MM.1S (cell line): ENCODE measurements at regions not wholly inside any gene's neighbourhood (a gene's known extent, or its start where the extent isn't known, plus 50 kb on each side); places are given as distances from the start of the nearest gene placed in this dataset.
"Not testable (repeated sequence)": the region's sequence is repeated elsewhere in the genome, so short reads cannot be mapped to it uniquely, and the experiment has no call there.

Experiments
- DNase-seq: peaks from one replicate; pipeline ENCODE4 v3.0.0-alpha.2; 2015
- H2AFZ ChIP-seq: fragments of 300-600 bp; sonication (generic); 2 replicates; pipeline ENCODE4 v1.6.0; 2016; ENCODE audit warnings: antibody characterized with exemption, low read length
- H3F3A ChIP-seq: fragments of 300-600 bp; sonication (generic); 2 replicates; pipeline ENCODE4 v1.6.1; 2016; ENCODE audit warnings: mild to moderate bottlenecking, antibody characterized with exemption, low read length, moderate library complexity, mixed read lengths; ENCODE audit not compliant: insufficient read depth
- H3K27ac ChIP-seq: fragments of 300-600 bp; sonication (generic); 2 replicates; pipeline ENCODE4 v1.5.1; 2016; ENCODE audit warnings: mild to moderate bottlenecking, low read length
- H3K27me3 ChIP-seq: fragments of 300-600 bp; sonication (generic); replicated peaks from 2 replicates; pipeline ENCODE4 v1.6.0; 2016; ENCODE audit warnings: low read length; ENCODE audit not compliant: insufficient read depth
- H3K36me3 ChIP-seq: fragments of 300-600 bp; sonication (generic); replicated peaks from 2 replicates; pipeline ENCODE4 v1.6.1; 2016; ENCODE audit warnings: mild to moderate bottlenecking, low read length, mixed read lengths; ENCODE audit not compliant: insufficient read depth
- H3K4me1 ChIP-seq: fragments of 300-600 bp; sonication (generic); 2 replicates; pipeline ENCODE4 v1.6.1; 2016; ENCODE audit warnings: low read length, mixed read lengths
- H3K4me2 ChIP-seq: fragments of 300-600 bp; sonication (generic); 2 replicates; pipeline ENCODE4 v1.6.0; 2016; ENCODE audit warnings: low read depth, low read length
- H3K4me3 ChIP-seq: fragments of 300-600 bp; sonication (generic); 2 replicates; pipeline ENCODE4 v1.5.1; 2016; ENCODE audit warnings: low read length, mixed read lengths
- H3K79me2 ChIP-seq: fragments of 300-600 bp; sonication (generic); 2 replicates; pipeline ENCODE4 v1.6.1; 2016; ENCODE audit warnings: mixed run types, low read length, mixed read lengths
- H3K9ac ChIP-seq: fragments of 300-600 bp; sonication (generic); 2 replicates; pipeline ENCODE4 v1.6.1; 2016; ENCODE audit warnings: low read length, mixed read lengths
- H3K9me2 ChIP-seq: fragments of 300-600 bp; sonication (generic); replicated peaks from 2 replicates; pipeline ENCODE4 v1.6.1; 2016; ENCODE audit warnings: mild to moderate bottlenecking, low read length, mixed read lengths; ENCODE audit not compliant: insufficient read depth
- H3K9me3 ChIP-seq: fragments of 300-600 bp; sonication (generic); replicated peaks from 2 replicates; pipeline ENCODE4 v1.6.1; 2016; ENCODE audit warnings: mild to moderate bottlenecking, low read length, mixed read lengths; ENCODE audit not compliant: insufficient read depth
- H4K20me1 ChIP-seq: fragments of 300-600 bp; sonication (generic); 2 replicates; pipeline ENCODE4 v1.6.1; 2016; ENCODE audit warnings: mild to moderate bottlenecking, low read length, moderate library complexity, mixed read lengths; ENCODE audit not compliant: insufficient read depth
- CTCF ChIP-seq: fragments of 300-600 bp; sonication (generic); IDR thresholded peaks from 2 replicates; pipeline ENCODE4 v1.5.1; 2016; ENCODE audit warnings: antibody characterized with exemption, low read length, mixed read lengths
- EZH2 ChIP-seq: fragments of 300-600 bp; sonication (generic); optimal IDR thresholded peaks from 2 replicates; pipeline ENCODE3; 2017; ENCODE audit warnings: low read depth, mild to moderate bottlenecking, antibody characterized with exemption, low read length, mixed read lengths
- EZH2phosphoT487 ChIP-seq: fragments of 300-600 bp; sonication (generic); IDR thresholded peaks from 2 replicates; pipeline ENCODE4 v1.6.1; 2018; ENCODE audit warnings: antibody characterized with exemption, low read length

DNA sequence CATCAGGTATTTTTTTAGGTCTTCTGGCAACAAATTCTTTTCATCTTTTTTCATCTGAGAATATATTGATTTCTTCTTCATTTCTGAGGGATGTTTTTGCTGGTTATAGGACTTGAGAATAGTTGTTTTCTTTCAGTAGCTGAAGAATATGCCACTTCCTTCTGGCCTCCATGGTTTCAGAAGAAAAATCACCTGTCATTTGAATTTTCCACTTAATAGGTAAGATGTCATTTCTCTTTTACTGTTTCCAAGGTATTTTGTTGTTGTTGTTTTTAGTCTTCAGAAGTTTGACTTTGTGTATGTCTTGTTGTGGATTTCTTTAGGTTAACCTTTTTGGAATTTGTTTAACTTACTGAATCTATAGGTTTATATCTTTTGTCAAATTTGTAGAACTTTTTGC, 257.8 kb upstream of the AMIGO2 start:
- Histone ChIP-seq H3K4me2 (no peak overlapping the region), H3K4me3 (no peak overlapping the region), H3K27me3 (no peaks in the 10 kb centered on the region), H3K9me2 (no peaks in the 10 kb centered on the region), H3K4me1 (no peaks in the 10 kb centered on the region), H3K36me3 (no peaks in the 10 kb centered on the region), H4K20me1 (no peaks in the 10 kb centered on the region), H3K27ac (no peak overlapping the region), H3F3A (no peaks in the 10 kb centered on the region), H3K9me3 (0 out of 2 replicates have a peak, but pooled peaks cover 2% of the 10 kb centered on the region), H3K9ac (no peak overlapping the region), H3K79me2 (no peaks in the 10 kb centered on the region), H2AFZ (no peak overlapping the region)
- DNase-seq: no peak
- TF ChIP-seq EZH2 (no peak), CTCF (no peak), EZH2phosphoT487 (no peak)

DNA sequence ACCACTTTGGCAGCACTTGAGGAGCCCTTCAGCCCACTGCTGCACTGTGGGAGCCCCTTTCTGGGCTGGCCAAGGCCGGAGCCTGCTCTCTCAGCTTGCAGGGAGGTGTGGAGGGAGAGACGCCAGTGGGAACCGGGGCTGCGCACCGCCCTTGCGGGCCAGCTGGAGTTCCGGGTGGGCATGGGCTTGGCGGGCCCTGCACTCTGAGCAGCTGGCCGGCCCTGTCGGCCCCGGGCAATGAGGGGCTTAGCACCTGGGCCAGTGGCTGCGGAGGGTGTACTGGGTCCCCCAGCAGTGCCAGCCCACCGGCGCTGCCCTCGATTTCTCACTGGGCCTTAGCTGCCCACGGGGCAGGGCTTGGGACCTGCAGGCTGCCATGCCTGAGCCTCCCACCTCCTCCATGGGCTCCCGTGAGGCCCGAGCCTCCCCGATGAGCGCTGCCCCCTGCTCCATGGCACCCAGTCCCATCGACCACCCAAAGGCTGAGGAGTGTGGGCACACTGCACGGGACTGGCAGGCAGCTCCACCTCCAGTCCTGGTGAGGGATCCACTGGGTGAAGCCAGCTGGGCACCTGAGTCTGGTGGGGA, 253.6 kb upstream of the AMIGO2 start:
- not testable (repeated sequence) for H3F3A ChIP-seq, DNase-seq, H4K20me1 ChIP-seq, H3K9me2 ChIP-seq, H3K9me3 ChIP-seq, H3K27ac ChIP-seq, H3K4me1 ChIP-seq, H3K79me2 ChIP-seq, H2AFZ ChIP-seq, H3K27me3 ChIP-seq, H3K4me3 ChIP-seq, H3K36me3 ChIP-seq, H3K4me2 ChIP-seq, H3K9ac ChIP-seq

GRCh38 chr12:47328831-47329545, 249.2 kb upstream of the AMIGO2 start:
- H3K79me2 ChIP-seq: no peaks in the 10 kb centered on the region
- no peaks in the 10 kb centered on the region for H3K4me1 ChIP-seq
- no peak overlapping the region for H3K4me2 ChIP-seq
- H3K9me2 ChIP-seq: no peaks in the 10 kb centered on the region
- H3K4me3 ChIP-seq: no peak overlapping the region
- H3K36me3 ChIP-seq: no peaks in the 10 kb centered on the region
- no peak overlapping the region for H3K27ac ChIP-seq
- DNase-seq: no peak
- H3F3A ChIP-seq: no peaks in the 10 kb centered on the region
- no peaks in the 10 kb centered on the region for H3K27me3 ChIP-seq
- TF ChIP-seq EZH2phosphoT487 (no peak), EZH2 (no peak), CTCF (no peak)
- H3K9ac ChIP-seq: no peak overlapping the region
- no peak overlapping the region for H2AFZ ChIP-seq
- no peaks in the 10 kb centered on the region for H3K9me3 ChIP-seq
- H4K20me1 ChIP-seq: no peaks in the 10 kb centered on the region

- no peak overlapping the region for H2AFZ ChIP-seq
These were observed 246.4 kb upstream of the AMIGO2 start for GRCh38 chr12:47326190-47326589.

More at GRCh38 chr12:47326190-47326589, 246.4 kb upstream of the AMIGO2 start:
- H4K20me1 ChIP-seq: no peaks in the 10 kb centered on the region
- H3K9ac ChIP-seq: no peak overlapping the region
- H3K27me3 ChIP-seq: no peaks in the 10 kb centered on the region
- H3K4me1 ChIP-seq: no peaks in the 10 kb centered on the region
- no peak for DNase-seq
- no peaks in the 10 kb centered on the region for H3K9me2 ChIP-seq
- H3K79me2 ChIP-seq: no peaks in the 10 kb centered on the region
- H3F3A ChIP-seq: no peaks in the 10 kb centered on the region
- no peak overlapping the region for H3K27ac ChIP-seq
- TF ChIP-seq CTCF (no peak), EZH2phosphoT487 (no peak), EZH2 (no peak)
- no peaks in the 10 kb centered on the region for H3K36me3 ChIP-seq
- H3K4me2 ChIP-seq: no peak overlapping the region
- H3K4me3 ChIP-seq: no peak overlapping the region
- H3K9me3 ChIP-seq: no peaks in the 10 kb centered on the region
